ENCODE measurements at regions not wholly inside any gene's neighbourhood (a gene's known extent, or its start where the extent isn't known, plus 50 kb on each side); places are given as distances from the start of the nearest gene placed in this dataset.

GRCh38 chr6:113701552-113702254 is 155.4 kb upstream of the MARCKS start (continued):
- TF ChIP-seq, protein P1, sequence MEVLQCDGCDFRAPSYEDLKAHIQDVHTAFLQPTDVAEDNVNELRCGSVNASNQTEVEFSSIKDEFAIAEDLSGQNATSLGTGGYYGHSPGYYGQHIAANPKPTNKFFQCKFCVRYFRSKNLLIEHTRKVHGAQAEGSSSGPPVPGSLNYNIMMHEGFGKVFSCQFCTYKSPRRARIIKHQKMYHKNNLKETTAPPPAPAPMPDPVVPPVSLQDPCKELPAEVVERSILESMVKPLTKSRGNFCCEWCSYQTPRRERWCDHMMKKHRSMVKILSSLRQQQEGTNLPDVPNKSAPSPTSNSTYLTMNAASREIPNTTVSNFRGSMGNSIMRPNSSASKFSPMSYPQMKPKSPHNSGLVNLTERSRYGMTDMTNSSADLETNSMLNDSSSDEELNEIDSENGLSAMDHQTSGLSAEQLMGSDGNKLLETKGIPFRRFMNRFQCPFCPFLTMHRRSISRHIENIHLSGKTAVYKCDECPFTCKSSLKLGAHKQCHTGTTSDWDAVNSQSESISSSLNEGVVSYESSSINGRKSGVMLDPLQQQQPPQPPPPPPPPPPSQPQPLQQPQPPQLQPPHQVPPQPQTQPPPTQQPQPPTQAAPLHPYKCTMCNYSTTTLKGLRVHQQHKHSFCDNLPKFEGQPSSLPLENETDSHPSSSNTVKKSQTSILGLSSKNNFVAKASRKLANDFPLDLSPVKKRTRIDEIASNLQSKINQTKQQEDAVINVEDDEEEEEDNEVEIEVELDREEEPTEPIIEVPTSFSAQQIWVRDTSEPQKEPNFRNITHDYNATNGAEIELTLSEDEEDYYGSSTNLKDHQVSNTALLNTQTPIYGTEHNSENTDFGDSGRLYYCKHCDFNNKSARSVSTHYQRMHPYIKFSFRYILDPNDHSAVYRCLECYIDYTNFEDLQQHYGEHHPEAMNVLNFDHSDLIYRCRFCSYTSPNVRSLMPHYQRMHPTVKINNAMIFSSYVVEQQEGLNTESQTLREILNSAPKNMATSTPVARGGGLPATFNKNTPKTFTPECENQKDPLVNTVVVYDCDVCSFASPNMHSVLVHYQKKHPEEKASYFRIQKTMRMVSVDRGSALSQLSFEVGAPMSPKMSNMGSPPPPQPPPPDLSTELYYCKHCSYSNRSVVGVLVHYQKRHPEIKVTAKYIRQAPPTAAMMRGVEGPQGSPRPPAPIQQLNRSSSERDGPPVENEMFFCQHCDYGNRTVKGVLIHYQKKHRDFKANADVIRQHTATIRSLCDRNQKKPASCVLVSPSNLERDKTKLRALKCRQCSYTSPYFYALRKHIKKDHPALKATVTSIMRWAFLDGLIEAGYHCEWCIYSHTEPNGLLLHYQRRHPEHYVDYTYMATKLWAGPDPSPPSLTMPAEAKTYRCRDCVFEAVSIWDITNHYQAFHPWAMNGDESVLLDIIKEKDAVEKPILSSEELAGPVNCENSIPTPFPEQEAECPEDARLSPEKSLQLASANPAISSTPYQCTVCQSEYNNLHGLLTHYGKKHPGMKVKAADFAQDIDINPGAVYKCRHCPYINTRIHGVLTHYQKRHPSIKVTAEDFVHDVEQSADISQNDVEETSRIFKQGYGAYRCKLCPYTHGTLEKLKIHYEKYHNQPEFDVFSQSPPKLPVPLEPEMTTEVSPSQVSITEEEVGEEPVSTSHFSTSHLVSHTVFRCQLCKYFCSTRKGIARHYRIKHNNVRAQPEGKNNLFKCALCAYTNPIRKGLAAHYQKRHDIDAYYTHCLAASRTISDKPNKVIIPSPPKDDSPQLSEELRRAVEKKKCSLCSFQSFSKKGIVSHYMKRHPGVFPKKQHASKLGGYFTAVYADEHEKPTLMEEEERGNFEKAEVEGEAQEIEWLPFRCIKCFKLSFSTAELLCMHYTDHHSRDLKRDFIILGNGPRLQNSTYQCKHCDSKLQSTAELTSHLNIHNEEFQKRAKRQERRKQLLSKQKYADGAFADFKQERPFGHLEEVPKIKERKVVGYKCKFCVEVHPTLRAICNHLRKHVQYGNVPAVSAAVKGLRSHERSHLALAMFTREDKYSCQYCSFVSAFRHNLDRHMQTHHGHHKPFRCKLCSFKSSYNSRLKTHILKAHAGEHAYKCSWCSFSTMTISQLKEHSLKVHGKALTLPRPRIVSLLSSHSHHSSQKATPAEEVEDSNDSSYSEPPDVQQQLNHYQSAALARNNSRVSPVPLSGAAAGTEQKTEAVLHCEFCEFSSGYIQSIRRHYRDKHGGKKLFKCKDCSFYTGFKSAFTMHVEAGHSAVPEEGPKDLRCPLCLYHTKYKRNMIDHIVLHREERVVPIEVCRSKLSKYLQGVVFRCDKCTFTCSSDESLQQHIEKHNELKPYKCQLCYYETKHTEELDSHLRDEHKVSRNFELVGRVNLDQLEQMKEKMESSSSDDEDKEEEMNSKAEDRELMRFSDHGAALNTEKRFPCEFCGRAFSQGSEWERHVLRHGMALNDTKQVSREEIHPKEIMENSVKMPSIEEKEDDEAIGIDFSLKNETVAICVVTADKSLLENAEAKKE (CRISPR knock-in tag; IDR thresholded peaks at IDR 0.05): no peak
- no peak for TF ChIP-seq CTCF (conservative IDR thresholded peaks at IDR 0.05; ENCODE audit: low read depth in 2 of 2)

GRCh38 chr6:113707194-113707593 is 150.0 kb upstream of the MARCKS start:
- H3K27ac ChIP-seq (ENCODE audit: low read depth): no peak overlapping the region
- no peaks in the 10 kb centered on the region for H4K20me1 ChIP-seq (replicated peaks; ENCODE audit: insufficient read depth)
- H3K79me2 ChIP-seq (replicated peaks; ENCODE audit: insufficient read depth): no peaks in the 10 kb centered on the region
- no peak overlapping the region for H3K4me2 ChIP-seq
- peak; percentile 72 for ATAC-seq
- Mint-ChIP-seq H3K9me3 (no peaks in the 10 kb centered on the region; the same call in 2 of the 3 replicates), H3K27me3 (ENCODE audit: insufficient read depth, low read depth, poor library complexity) (peaks cover 2% of the 10 kb centered on the region), H3K27ac (no peak overlapping the region), H3K36me3 (ENCODE audit: low read depth) (no peaks in the 10 kb centered on the region), H3K4me1 (peaks cover 3% of the 10 kb centered on the region; the same call in 2 of the 3 replicates), H3K4me3 (no peak overlapping the region)
- H3K4me1 ChIP-seq (ENCODE audit: insufficient read depth): no peaks in the 10 kb centered on the region
- H3K36me3 ChIP-seq (ENCODE audit: insufficient read depth): no peaks in the 10 kb centered on the region
- H2AFZ ChIP-seq: peak overlapping the region; percentile 49
- H3K27me3 ChIP-seq (ENCODE audit: insufficient read depth): no peaks in the 10 kb centered on the region
- H3K9me2 ChIP-seq (ENCODE audit: insufficient read depth): peaks cover 3% of the 10 kb centered on the region; the same call in 1 of the 2 replicates
- no peaks in the 10 kb centered on the region for H3F3A ChIP-seq (replicated peaks; ENCODE audit: low read depth)
- no peak overlapping the region for H3K4me3 ChIP-seq
- peak; percentile 4 for DNase-seq (ENCODE audit: low spot score)
- TF ChIP-seq ETS1 (IDR thresholded peaks at IDR 0.05) (no peak), NANOG (IDR thresholded peaks at IDR 0.05; ENCODE audit: borderline replicate concordance) (no peak), POLR2AphosphoS5 (IDR thresholded peaks at IDR 0.05; ENCODE audit: low read depth) (no peak), CREB1 (CRISPR knock-in tag; IDR thresholded peaks at IDR 0.05; ENCODE audit: low read depth) (no peak), REST (IDR thresholded peaks at IDR 0.05; ENCODE audit: unreplicated experiment) (no peak), EZH2phosphoT487 (IDR thresholded peaks at IDR 0.05; ENCODE audit: unreplicated experiment) (no peak), JUNB (IDR thresholded peaks at IDR 0.05; ENCODE audit: unreplicated experiment) (no peak), EZH2 (IDR thresholded peaks at IDR 0.05; ENCODE audit: low read depth, unreplicated experiment) (no peak)
